ENCODE measurements at regions not wholly inside any gene's neighbourhood (a gene's known extent, or its start where the extent isn't known, plus 50 kb on each side); places are given as distances from the start of the nearest gene placed in this dataset.

DNA sequence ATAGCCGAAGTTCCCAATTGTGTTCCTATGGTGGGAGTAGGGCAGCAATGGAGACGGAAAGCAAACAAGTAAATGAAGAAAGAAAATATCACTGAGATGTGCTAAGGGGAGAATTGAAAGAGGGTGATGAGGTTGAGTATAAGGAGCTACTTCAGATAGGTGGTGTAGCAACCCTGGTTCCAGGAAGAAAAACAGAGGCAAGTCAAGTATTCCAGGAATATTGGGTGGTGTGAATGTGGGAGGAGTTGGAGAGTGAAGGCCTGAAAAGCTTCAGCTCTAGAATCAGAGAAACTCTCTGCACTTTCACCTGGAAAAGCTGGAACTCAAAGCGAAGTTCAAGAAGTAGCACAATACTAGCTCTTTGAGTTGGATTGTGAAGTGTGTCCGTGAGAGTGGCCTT lies 342.1 kb downstream of the TLE4 start (continued):
- TF ChIP-seq ATF7 (IDR thresholded peaks at IDR 0.05) (no peak), ATF7 (CRISPR knock-in tag; IDR thresholded peaks at IDR 0.05) (no peak), HNF4G (IDR thresholded peaks at IDR 0.05; ENCODE audit: borderline replicate concordance, low read depth, low read length) (no peak), HNF4G (CRISPR knock-in tag; IDR thresholded peaks at IDR 0.05; ENCODE audit: borderline replicate concordance, low read depth) (no peak), PATZ1 (CRISPR knock-in tag; IDR thresholded peaks at IDR 0.05) (no peak)

DNA sequence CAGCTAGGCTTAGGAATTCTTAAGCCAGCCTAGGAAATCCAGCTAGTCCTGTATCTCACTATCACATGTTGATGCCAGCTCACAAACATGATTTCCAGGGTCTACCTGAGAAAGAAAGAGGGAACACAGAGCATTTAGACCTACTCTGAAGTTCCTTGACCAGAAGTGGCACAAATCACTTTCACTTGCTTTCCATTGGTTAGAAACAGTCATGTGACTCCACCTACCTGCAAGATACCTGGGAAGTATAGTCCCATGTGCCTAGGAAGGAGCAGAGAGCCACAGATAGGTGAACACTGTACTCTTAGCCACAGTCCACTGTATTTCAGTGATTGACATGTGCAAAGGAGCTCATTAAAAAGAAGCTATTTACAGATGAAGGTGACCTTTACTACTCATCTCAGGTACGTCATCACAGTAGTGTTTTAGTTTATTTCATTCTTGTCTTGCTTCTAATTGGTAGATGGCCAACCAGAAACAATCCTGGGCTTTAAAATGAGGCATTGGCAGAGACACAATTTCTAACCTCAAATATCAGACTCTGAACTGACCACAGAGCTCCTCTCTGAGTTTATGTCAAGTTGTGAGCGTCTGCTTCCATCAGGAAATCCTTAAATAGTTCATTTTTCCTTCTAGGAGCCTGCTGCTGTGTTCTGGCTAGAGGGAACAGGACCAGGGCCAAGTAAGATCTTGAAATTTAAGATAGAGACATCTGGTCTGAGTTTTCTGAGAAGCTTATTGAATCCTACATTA lies 340.7 kb downstream of the TLE4 start:
- no peaks in the 10 kb centered on the region for H3K4me1 ChIP-seq (ENCODE audit: insufficient read depth, low read length)
- POLR2A ChIA-PET: no interaction called here
- FAIRE-seq: no peak
- H3K36me3 ChIP-seq (replicated peaks in 1 of 2; ENCODE audit: control insufficient read depth in 1 of 2, insufficient read depth in 2 of 2, low read length in 2 of 2): no peaks in the 10 kb centered on the region
- no peaks in the 10 kb centered on the region for H3K79me2 ChIP-seq (ENCODE audit: insufficient read depth, low read length)
- H3K27ac ChIP-seq (ENCODE audit: extremely low read length, insufficient read depth, low read length): no peak overlapping the region
- no peaks in the 10 kb centered on the region for H4K20me1 ChIP-seq (ENCODE audit: insufficient read depth, low read length)
- H3K9ac ChIP-seq (ENCODE audit: insufficient read depth, low read depth, low read length): no peak overlapping the region
- BruUV-seq (replicated peaks): no TSS peak
- H3K4me3 ChIP-seq (replicated peaks in 1 of 3; ENCODE audit: insufficient read depth in 1 of 3, low read depth in 2 of 3, low read length in 3 of 3): no peak overlapping the region
- no peak for ATAC-seq
- WGBS (ENCODE audit: low lambda C conversion rate): 5% methylated on average over 2 of the region's 2 CpGs
- intact Hi-C loops (cut with micrococcal nuclease; ENCODE audit: unreplicated experiment): no loop called here
- no peaks in the 10 kb centered on the region for H3K9me3 ChIP-seq (ENCODE audit: low read length)
- in situ Hi-C loops (cut with HindIII; ENCODE audit: extremely low pct_ligation_motif_present, low pct_unique_long_range_greater_than_20kb): no loop called here
- no peak overlapping the region for H2AFZ ChIP-seq (ENCODE audit: low read length)
- no peaks in the 10 kb centered on the region for H3K27me3 ChIP-seq (ENCODE audit: control insufficient read depth in 1 of 2, insufficient read depth in 2 of 2, low read length in 2 of 2)
- DNase-seq (ENCODE audit: low spot score): no peak
- TF ChIP-seq REST (IDR thresholded peaks at IDR 0.05; ENCODE audit: borderline replicate concordance in 1 of 2, low read depth in 1 of 2, low read length in 2 of 2) (no peak), ATF3 (CRISPR knock-in tag; IDR thresholded peaks at IDR 0.05) (no peak), SP1 (IDR thresholded peaks at IDR 0.05) (no peak), SP1 (CRISPR knock-in tag; IDR thresholded peaks at IDR 0.05) (no peak), ZNF570 (CRISPR knock-in tag; IDR thresholded peaks at IDR 0.05; ENCODE audit: borderline replicate concordance) (no peak), ZFP36L2 (CRISPR knock-in tag; IDR thresholded peaks at IDR 0.05) (no peak), HOXD1 (CRISPR knock-in tag; IDR thresholded peaks at IDR 0.05) (no peak), HDAC1 (CRISPR knock-in tag; IDR thresholded peaks at IDR 0.05) (no peak), ZNF670 (CRISPR knock-in tag; IDR thresholded peaks at IDR 0.05; ENCODE audit: borderline replicate concordance) (no peak), NR0B2 (CRISPR knock-in tag; IDR thresholded peaks at IDR 0.05) (no peak)
- no peak overlapping the region for H3K4me2 ChIP-seq (ENCODE audit: low read depth, low read length)
- CTCF ChIA-PET (ENCODE audit: low intra/inter-chr PET ratio, low total read pairs): no interaction called here
